Endothelial cell of hepatic sinusoid (primary cell): ENCODE measurements at regions not wholly inside any gene's neighbourhood (a gene's known extent, or its start where the extent isn't known, plus 50 kb on each side); places are given as distances from the start of the nearest gene placed in this dataset.

ENCODE experiments used
- in situ Hi-C: cut with HindIII; loops from 2 replicates; pipeline ENCODE4 v1.10.0; 2017; ENCODE audit warnings: low sequenced_read_pairs

- in situ Hi-C loops: no loop called here
Measured at GRCh38 chr6:97668716-97669115, 385.7 kb upstream of the MMS22L start.

- in situ Hi-C loops: no loop called here
Measured at GRCh38 chr6:97669191-97670031, 386.4 kb upstream of the MMS22L start.

- in situ Hi-C loops: no loop called here
Measured at GRCh38 chr6:97674802-97675201, 391.8 kb upstream of the MMS22L start.

- in situ Hi-C loops: no loop called here
Measured at GRCh38 chr6:97677626-97678025, 394.6 kb upstream of the MMS22L start.

GRCh38 chr6:97687916-97688315, 404.9 kb upstream of the MMS22L start:
- in situ Hi-C loops: no loop called here

- in situ Hi-C loops: no loop called here
Measured at GRCh38 chr6:97689078-97689754, 406.2 kb upstream of the MMS22L start.

GRCh38 chr6:97697456-97697855, 414.4 kb upstream of the MMS22L start:
- in situ Hi-C loops: no loop called here

GRCh38 chr6:97701801-97702200, 418.8 kb upstream of the MMS22L start:
- in situ Hi-C loops: no loop called here

GRCh38 chr6:97702248-97702647, 419.2 kb upstream of the MMS22L start:
- in situ Hi-C loops: no loop called here

GRCh38 chr6:97703661-97704060, 420.6 kb upstream of the MMS22L start:
- in situ Hi-C loops: no loop called here

- in situ Hi-C loops: no loop called here
Measured at GRCh38 chr6:97705568-97705967, 422.6 kb upstream of the MMS22L start.

- in situ Hi-C loops: no loop called here
Measured at GRCh38 chr6:97712751-97713150, 429.7 kb upstream of the MMS22L start.

GRCh38 chr6:97714772-97715171, 431.8 kb upstream of the MMS22L start:
- in situ Hi-C loops: no loop called here

- in situ Hi-C loops: no loop called here
Measured at GRCh38 chr6:97717086-97717485, 434.1 kb upstream of the MMS22L start.

- in situ Hi-C loops: no loop called here
Measured at GRCh38 chr6:97726378-97726777, 443.4 kb upstream of the MMS22L start.

GRCh38 chr6:97732045-97732444, 449.0 kb upstream of the MMS22L start:
- in situ Hi-C loops: no loop called here

- in situ Hi-C loops: no loop called here
Measured at GRCh38 chr6:97757575-97757974, 474.6 kb upstream of the MMS22L start.

- in situ Hi-C loops: no loop called here
Measured at GRCh38 chr6:97765461-97765860, 482.4 kb upstream of the MMS22L start.

GRCh38 chr6:97771372-97771771, 488.4 kb upstream of the MMS22L start:
- in situ Hi-C loops: no loop called here

- in situ Hi-C loops: no loop called here
Measured at GRCh38 chr6:97775012-97775411, 492.0 kb upstream of the MMS22L start.

GRCh38 chr6:97778290-97779038, 495.4 kb upstream of the MMS22L start:
- in situ Hi-C loops: no loop called here
